ENCODE measurements at regions not wholly inside any gene's neighbourhood (a gene's known extent, or its start where the extent isn't known, plus 50 kb on each side); places are given as distances from the start of the nearest gene placed in this dataset.

GRCh38 chr5:179413711-179414458, 68.6 kb upstream of the ADAMTS2 start:
- H3K4me3 ChIP-seq (ENCODE audit: low read depth, poor library complexity, severe bottlenecking): no peak overlapping the region
- 82 to 84% methylated on average over 12 to 14 of the region's 14 CpGs for WGBS, 2 donors
- intact Hi-C loops (cut with DNase I; ENCODE audit: low total_unique reads): no loop called here
- peak in 1 of 2 donors; percentile 79 for DNase-seq (ENCODE audit: low spot score in 2 of 2)
- no peak for TF ChIP-seq CTCF (IDR thresholded peaks at IDR 0.05)
- no peak for TF ChIP-seq POLR2A (IDR thresholded peaks at IDR 0.05)

- WGBS, 2 donors: 89 to 93% methylated on average over 11 of the region's 11 CpGs
- peak in 1 of 2 donors; percentile 69 for DNase-seq (ENCODE audit: low spot score in 2 of 2)
- intact Hi-C loops (cut with DNase I; ENCODE audit: low total_unique reads): no loop called here
- TF ChIP-seq POLR2A (IDR thresholded peaks at IDR 0.05) (no peak), CTCF (IDR thresholded peaks at IDR 0.05) (no peak)
- H3K4me3 ChIP-seq (ENCODE audit: low read depth, poor library complexity, severe bottlenecking): no peak overlapping the region
These were observed 67.9 kb upstream of the ADAMTS2 start for GRCh38 chr5:179413086-179413690.

GRCh38 chr5:179411161-179411841, 66.0 kb upstream of the ADAMTS2 start:
- no peak overlapping the region for H3K4me3 ChIP-seq (ENCODE audit: low read depth, poor library complexity, severe bottlenecking)
- WGBS, 2 donors: 91 to 95% methylated on average over 13 to 14 of the region's 14 CpGs
- intact Hi-C loops (cut with DNase I; ENCODE audit: low total_unique reads): no loop called here
- peak in 1 of 2 donors; percentile 78 for DNase-seq (ENCODE audit: low spot score in 2 of 2)
- TF ChIP-seq CTCF (IDR thresholded peaks at IDR 0.05) (no peak), POLR2A (IDR thresholded peaks at IDR 0.05) (no peak)

GRCh38 chr5:179410291-179411160, 65.3 kb upstream of the ADAMTS2 start:
- TF ChIP-seq CTCF (IDR thresholded peaks at IDR 0.05) (no peak), POLR2A (IDR thresholded peaks at IDR 0.05) (no peak)
- WGBS, 2 donors: 90 to 96% methylated on average over 17 to 27 of the region's 27 CpGs
- H3K4me3 ChIP-seq (ENCODE audit: low read depth, poor library complexity, severe bottlenecking): no peak overlapping the region
- peak in 1 of 2 donors; percentile 80 for DNase-seq (ENCODE audit: low spot score in 2 of 2)
- intact Hi-C loops (cut with DNase I; ENCODE audit: low total_unique reads): no loop called here

GRCh38 chr5:179409806-179410205, 64.5 kb upstream of the ADAMTS2 start:
- intact Hi-C loops (cut with DNase I; ENCODE audit: low total_unique reads): no loop called here
- peak in 1 of 2 donors; percentile 79 for DNase-seq (ENCODE audit: low spot score in 2 of 2)
- 93% methylated on average over 7 of the region's 7 CpGs for WGBS, 2 donors
- TF ChIP-seq POLR2A (IDR thresholded peaks at IDR 0.05): no peak
- TF ChIP-seq CTCF (IDR thresholded peaks at IDR 0.05): no peak
- no peak overlapping the region for H3K4me3 ChIP-seq (ENCODE audit: low read depth, poor library complexity, severe bottlenecking)

All from lower leg skin (tissue), 4 donors.